Parathyroid adenoma (tissue), 2 donors: ENCODE measurements at regions not wholly inside any gene's neighbourhood (a gene's known extent, or its start where the extent isn't known, plus 50 kb on each side); places are given as distances from the start of the nearest gene placed in this dataset.

Experiments
- H2AFZ ChIP-seq: fragments of 300-600 bp; sonication (generic); one replicate; pipeline ENCODE4 v1.7.0; 2017; ENCODE audit warnings: antibody characterized with exemption, mild to moderate bottlenecking
- H3K27ac ChIP-seq: fragments of 300-600 bp; sonication (generic); one replicate; pipeline ENCODE4 v1.7.0; 2017
- H3K27me3 ChIP-seq: fragments of 300-600 bp; sonication (generic); one replicate; pipeline ENCODE4 v1.7.0; 2017; ENCODE audit warnings: low read length; ENCODE audit not compliant: control insufficient read depth, insufficient read depth
- H3K36me3 ChIP-seq: fragments of 300-600 bp; sonication (generic); one replicate; pipeline ENCODE4 v1.7.0; 2017; ENCODE audit warnings: low read length; ENCODE audit not compliant: control insufficient read depth, insufficient read depth
- H3K4me1 ChIP-seq: fragments of 300-600 bp; sonication (generic); one replicate; pipeline ENCODE4 v1.7.0; 2017; ENCODE audit warnings: control low read depth
- H3K4me2 ChIP-seq: fragments of 300-600 bp; sonication (generic); one replicate; pipeline ENCODE4 v1.7.0; 2017; ENCODE audit warnings: low read length
- H3K4me3 ChIP-seq: fragments of 300-600 bp; sonication (generic); one replicate; pipeline ENCODE4 v1.7.0; 2017; ENCODE audit warnings: low read depth, low read length
- H3K79me2 ChIP-seq: fragments of 300-600 bp; sonication (generic); one replicate; pipeline ENCODE4 v1.7.0; 2017; ENCODE audit warnings: control low read depth
- H3K9ac ChIP-seq: fragments of 300-600 bp; sonication (generic); one replicate; pipeline ENCODE4 v1.7.0; 2017; ENCODE audit warnings: mild to moderate bottlenecking
- H3K9me3 ChIP-seq: fragments of 300-600 bp; sonication (generic); one replicate; pipeline ENCODE4 v1.7.0; 2017; ENCODE audit warnings: low read length; ENCODE audit not compliant: control insufficient read depth
- TF ChIP-seq, protein P1 (sequence below): fragments of 300-600 bp; sonication (generic); IDR thresholded peaks from one replicate; pipeline ENCODE4 v1.7.0; 2017; ENCODE audit warnings: antibody characterized with exemption, mild to moderate bottlenecking
- donor health status: primary hyperparathyroidism.

DNA sequence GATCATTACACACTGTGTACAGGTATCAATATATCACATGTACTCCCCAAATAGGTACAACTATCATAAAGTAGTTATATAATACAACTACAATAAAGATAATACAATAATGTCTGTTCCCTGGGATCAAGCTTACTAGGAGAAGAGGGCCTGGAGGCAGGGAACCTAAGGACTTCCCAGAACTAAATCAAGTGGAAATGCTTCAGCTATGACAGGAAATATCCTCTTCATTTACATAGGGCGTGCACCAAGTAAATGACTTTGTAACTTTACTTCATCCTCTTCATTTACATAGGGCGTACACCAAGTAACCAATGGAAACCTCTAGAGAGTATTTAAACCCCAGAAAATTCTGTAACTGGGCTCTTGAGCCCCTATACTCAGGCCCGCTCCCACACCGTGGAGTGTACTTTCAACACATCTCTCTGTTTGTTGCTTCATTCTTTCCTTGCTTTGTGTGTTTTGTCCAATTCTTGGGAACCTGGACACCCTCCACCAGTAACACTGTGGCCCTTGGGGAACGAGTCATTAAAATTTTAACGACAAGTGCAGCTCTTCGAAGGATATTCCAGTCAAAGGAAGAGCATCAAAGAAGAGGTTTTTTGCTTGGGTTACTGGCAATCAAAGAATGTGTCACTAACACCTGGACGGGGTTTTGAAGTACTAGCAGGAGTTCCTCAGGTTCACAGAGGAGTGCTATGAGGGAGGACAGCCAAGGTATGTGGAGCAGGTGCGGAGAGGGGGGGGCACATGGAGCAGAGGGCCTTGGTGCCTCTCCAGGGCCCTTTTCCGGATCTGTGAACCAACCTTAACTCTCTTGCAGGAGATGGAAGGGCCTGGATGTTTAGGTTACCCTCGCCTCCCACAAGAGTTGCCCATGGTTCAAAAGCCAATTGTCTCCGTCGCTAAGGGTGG, 106.6 kb upstream of the DAP start:
- Histone ChIP-seq H3K4me1 (no peaks in the 10 kb centered on the region), H3K4me3 (no peak overlapping the region), H3K4me2 (no peak overlapping the region), H3K9ac (no peak overlapping the region), H3K9me3 (no peaks in the 10 kb centered on the region), H3K27me3 (no peaks in the 10 kb centered on the region), H3K36me3 (no peaks in the 10 kb centered on the region), H3K27ac (no peak overlapping the region), H2AFZ (no peak overlapping the region), H3K79me2 (no peaks in the 10 kb centered on the region)
- TF ChIP-seq, protein P1, sequence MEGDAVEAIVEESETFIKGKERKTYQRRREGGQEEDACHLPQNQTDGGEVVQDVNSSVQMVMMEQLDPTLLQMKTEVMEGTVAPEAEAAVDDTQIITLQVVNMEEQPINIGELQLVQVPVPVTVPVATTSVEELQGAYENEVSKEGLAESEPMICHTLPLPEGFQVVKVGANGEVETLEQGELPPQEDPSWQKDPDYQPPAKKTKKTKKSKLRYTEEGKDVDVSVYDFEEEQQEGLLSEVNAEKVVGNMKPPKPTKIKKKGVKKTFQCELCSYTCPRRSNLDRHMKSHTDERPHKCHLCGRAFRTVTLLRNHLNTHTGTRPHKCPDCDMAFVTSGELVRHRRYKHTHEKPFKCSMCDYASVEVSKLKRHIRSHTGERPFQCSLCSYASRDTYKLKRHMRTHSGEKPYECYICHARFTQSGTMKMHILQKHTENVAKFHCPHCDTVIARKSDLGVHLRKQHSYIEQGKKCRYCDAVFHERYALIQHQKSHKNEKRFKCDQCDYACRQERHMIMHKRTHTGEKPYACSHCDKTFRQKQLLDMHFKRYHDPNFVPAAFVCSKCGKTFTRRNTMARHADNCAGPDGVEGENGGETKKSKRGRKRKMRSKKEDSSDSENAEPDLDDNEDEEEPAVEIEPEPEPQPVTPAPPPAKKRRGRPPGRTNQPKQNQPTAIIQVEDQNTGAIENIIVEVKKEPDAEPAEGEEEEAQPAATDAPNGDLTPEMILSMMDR: no peak

DNA sequence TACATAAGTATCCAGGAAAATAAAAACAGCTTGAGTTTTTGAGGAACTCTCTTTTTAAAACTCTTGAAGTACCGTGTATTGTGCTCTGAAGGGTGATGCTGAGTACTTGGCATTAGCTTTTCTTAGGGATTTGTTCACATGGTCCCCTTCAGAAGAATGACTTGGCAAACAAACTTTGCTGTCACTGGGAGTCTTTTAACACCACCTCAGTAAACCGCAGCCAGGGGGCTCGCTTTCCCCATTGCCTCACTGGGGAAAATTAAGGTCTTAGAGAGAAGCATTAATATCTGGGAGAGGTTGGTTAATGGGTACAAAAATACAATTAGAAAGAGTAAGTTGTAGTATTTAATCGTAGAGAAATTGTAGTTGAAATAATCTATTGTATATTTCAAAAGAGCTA, 105.9 kb upstream of the DAP start:
- Histone ChIP-seq H2AFZ (no peak overlapping the region), H3K79me2 (no peaks in the 10 kb centered on the region), H3K4me3 (no peak overlapping the region), H3K36me3 (no peaks in the 10 kb centered on the region), H3K27me3 (no peaks in the 10 kb centered on the region), H3K4me1 (no peaks in the 10 kb centered on the region), H3K9ac (no peak overlapping the region), H3K9me3 (no peaks in the 10 kb centered on the region), H3K4me2 (no peak overlapping the region), H3K27ac (no peak overlapping the region)
- TF ChIP-seq, protein P1: no peak

DNA sequence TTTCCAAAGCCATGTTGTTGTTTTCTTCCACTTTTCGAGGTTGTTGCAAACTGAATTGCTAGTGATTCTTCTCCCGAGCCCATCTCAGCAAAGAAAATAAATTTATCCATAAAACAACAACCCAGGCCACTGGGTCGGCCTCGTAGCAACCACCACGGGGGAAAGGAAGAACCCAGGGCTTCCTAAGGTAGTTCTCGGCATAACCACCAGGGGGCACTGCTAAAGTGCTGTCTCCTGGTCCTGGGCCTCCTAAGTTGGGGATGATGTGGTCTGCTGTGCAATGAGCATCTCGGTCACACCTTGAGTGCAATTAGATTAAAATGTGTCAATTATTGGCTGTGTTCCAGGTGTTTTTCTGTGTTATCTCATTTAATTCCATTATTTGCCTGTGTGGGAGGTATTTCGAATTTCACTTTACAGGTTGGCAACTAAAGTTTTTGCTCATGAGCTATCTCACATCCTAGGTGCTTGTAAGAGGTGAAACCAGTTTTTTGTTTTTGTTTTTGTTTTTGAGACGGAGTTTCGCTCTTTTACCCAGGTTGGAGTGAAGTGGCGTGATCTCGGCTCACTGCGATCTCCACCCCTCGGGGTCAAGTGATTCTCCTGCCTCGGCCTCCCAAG, 102.8 kb upstream of the DAP start:
- no peak overlapping the region for H3K9ac ChIP-seq
- no peak overlapping the region for H2AFZ ChIP-seq
- no peak overlapping the region for H3K4me2 ChIP-seq
- H3K79me2 ChIP-seq: no peaks in the 10 kb centered on the region
- H3K4me3 ChIP-seq: no peak overlapping the region
- H3K9me3 ChIP-seq: no peaks in the 10 kb centered on the region
- no peaks in the 10 kb centered on the region for H3K4me1 ChIP-seq
- no peak overlapping the region for H3K27ac ChIP-seq
- no peaks in the 10 kb centered on the region for H3K36me3 ChIP-seq
- TF ChIP-seq, protein P1: peak; percentile 40
- no peaks in the 10 kb centered on the region for H3K27me3 ChIP-seq

DNA sequence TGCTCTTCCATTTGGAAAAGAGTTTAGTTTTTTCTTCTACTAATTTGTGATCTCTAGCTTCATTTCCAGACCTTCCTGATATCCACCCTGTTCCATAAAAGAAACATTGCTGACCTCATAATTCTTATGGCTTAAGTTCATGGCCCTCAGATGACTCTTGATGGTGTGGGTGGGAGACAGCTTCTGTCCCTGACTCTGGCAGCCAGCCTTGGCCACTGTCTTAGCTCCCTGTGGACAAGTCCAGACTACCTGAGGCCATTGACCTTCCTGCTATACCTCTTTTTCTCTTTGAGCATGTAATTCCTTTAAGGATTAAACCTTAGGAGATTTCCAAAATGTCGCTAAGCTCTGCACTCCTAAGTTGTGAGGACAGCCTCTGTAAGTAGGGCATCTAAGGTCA, 101.1 kb upstream of the DAP start:
- TF ChIP-seq, protein P1: no peak
- no peaks in the 10 kb centered on the region for H3K9me3 ChIP-seq
- no peak overlapping the region for H3K27ac ChIP-seq
- H3K9ac ChIP-seq: no peak overlapping the region
- H3K4me3 ChIP-seq: no peak overlapping the region
- H3K4me2 ChIP-seq: no peak overlapping the region
- H3K79me2 ChIP-seq: no peaks in the 10 kb centered on the region
- H2AFZ ChIP-seq: no peak overlapping the region
- no peaks in the 10 kb centered on the region for H3K36me3 ChIP-seq
- no peaks in the 10 kb centered on the region for H3K4me1 ChIP-seq
- H3K27me3 ChIP-seq: no peaks in the 10 kb centered on the region
